NCI-H2107 treated with DMSO at 0.1 percent for 48 hours (cell line): ENCODE measurements at regions not wholly inside any gene's neighbourhood (a gene's known extent, or its start where the extent isn't known, plus 50 kb on each side); places are given as distances from the start of the nearest gene placed in this dataset.
"Not testable (repeated sequence)": the region's sequence is repeated elsewhere in the genome, so short reads cannot be mapped to it uniquely, and the experiment has no call there.

ENCODE experiments used
- DNase-seq: peaks from one replicate; lab custom pipeline; 2025; ENCODE audit not compliant: unreplicated experiment; lab: John Stamatoyannopoulos, UW

DNA sequence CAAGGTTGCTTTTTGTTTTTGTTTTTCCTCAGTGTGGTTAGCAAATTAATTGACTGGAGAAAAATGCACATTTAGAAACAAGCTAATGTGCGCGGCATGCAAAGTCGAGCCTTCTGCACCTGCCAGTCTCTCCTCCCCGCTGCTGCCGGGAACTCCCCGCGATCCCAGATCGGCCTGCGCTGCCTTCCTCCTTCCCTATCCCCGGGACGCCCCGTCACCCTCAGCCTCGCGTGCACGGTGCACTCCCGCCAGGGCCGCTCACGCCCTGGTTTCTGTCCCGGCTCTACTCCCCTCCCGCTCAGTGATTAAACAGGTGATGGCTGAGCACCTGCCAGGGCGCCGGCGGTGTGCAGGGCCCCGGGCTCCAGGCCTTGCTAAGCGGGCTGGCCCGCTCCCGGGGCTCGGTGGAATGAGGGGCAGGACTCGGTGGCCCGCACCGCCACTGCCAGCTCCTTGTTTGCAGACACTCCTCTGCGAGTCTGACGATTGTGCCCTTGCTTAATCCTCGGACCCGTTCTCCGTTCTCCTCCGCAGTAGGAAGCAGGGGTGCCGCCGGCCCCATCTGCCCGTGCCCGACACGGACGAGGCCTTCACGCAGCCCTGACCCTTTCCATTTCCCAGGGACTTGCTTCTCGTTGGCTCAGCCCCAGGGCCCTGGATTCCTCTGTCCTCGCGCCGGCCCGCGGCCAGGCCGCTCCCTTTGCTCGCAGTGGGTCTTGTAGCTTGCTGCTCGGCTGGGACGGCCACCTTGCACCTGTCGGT lies 143.4 kb downstream of the TRIML1 start:
- no peak for DNase-seq

DNA sequence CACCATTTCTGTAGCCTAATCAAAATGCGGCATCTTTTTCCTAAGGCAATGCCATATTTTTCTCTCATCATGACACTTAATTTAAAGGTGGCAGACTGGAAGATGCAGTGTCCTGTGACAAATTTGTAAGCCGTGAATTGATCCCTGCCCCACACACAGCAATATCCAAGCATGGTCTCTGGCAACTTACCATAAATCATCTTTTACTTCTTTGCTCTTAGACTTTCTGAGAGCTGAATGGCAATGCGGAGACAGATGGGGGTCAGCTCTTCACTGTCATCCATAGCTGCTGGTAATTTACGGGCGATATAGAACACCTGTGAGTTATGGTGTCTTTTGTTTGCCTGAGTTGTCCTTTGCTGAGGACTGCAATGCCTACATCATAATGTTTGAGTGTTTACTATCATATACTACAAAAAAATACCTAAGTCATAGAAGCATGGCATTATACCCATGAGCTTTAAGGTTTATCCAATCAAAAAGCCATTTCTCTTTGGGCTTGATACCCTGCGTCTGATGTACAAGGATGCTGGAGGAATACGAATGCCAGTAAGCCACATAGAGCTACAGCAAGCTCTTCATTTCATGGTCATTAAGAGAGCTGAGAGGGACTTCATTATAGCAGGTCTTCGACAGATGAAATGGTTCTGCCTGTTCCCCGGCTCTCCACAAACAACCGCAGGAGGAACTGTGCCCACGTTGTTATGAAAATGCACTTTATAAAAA lies 148.1 kb downstream of the TRIML1 start:
- no peak for DNase-seq

DNA sequence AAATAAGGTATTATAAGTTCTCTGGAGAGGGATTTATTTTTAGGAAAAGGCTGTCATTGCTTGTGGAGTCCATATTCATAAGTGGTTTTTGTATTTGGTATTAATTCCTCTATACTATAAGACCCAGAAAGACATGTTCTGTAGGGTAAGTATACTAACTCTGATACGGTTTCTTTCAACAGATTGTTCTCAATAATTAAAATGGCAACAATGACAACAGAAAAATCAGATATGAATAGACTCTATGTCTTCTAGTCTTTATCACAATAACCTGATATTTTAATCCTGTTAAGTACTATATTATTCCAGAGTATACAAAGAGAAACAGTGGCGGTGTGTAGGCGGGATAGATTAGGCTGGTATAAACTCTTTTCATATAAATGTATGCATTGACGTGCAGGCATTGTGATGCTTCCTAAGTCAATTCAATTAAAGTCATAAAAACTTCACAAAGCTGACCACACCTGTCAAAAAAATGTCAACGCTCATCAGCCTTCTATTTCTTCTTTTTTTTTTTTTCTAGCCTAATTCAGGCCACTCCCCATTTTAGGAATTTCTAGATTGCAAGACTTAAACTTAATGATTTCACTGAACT lies 150.4 kb downstream of the TRIML1 start:
- no peak for DNase-seq

DNA sequence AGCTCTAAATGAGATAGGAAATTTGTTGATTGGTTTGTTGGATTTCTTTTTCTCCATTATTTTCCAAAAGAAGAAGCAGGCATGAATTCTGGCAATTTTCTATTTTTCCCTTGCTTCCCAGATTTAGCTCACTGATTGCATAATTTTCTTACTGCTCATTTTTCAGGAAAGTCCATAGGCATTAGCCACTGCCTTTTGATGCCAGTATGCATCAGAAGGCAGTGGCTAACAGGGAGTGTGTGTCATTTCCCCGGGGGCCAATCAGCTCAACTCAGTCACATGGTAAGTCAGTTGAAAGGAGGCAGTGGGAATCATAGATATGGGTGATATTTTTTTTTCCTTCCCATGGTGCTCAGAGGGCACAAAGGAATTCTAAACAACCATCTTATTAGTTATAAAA lies 156.7 kb downstream of the TRIML1 start:
- DNase-seq = no peak

DNA sequence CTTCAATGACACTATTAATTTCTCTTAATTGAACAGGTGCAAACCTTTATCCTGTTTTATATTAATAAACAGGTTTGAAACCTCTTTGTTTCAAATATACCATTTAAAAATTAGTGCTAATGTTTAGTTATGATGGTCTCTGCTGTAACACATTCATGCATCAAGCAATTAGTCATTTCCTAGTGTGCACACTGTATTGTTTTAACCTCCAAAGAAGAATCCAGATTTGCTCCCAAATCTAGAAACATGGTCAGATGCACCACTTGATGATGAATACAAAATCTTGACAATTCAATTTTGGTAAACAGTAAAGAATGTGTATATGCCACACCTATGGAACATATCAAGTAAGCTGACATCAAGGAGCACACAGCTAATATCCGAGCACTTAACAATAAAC lies 157.1 kb downstream of the TRIML1 start:
- DNase-seq = no peak

DNA sequence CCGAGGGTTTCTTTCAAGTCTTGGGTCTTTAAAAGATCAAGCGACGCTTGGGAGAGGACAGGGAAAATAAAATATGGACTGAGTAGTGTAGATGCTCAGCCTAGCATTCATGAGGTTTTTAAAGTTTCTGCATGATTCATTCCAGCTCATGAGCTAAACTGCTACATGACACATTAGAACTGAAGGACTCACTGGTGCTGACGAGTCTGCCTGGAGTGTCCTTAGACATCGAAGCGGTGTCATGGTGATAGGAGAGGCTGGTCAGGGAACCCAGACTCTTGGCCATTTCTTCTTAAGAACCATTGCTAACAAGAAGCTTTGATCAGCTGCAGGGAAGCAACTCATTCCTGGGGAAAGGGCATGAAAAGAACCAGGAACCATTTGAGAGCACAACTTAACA lies 158.6 kb downstream of the TRIML1 start:
- DNase-seq = no peak

DNA sequence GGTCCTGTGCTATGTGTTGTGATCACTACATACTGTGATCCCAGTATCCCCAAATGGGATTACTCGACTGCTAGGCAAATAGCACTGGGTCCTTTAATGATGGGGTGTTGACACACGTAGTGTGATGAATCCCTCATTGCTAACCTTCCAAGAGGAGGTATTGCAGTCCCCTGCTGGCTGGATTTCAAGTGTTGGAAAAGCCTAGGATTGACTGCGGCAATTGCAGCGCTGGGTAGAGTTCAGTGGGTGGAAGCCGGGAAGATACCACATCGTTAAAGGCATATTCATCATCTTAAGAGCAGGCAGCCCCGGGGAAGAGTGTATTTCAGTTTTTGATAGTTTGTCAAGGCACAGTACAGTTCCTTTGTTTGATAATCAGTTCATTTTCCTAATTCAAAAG lies 159.9 kb downstream of the TRIML1 start:
- no peak for DNase-seq

DNA sequence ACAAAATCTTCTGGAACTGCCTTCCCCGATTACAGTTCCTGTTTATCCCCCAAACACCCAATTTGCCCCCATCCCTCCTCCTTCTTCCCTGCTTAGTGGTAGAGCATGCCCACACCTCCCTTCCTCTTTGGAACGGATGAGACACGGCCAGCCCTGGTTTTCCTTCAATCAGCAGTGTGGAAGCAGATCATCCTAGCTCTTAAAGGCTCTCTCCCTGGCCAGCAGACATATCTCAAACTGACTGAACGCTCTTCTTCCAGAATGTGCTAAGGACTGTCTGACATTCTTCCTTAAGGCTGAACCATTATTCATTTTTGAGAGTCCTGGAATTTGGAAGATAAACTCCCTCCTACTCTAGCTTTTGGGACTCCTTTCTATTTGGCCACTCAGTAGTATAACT lies 161.1 kb downstream of the TRIML1 start:
- DNase-seq = no peak

DNA sequence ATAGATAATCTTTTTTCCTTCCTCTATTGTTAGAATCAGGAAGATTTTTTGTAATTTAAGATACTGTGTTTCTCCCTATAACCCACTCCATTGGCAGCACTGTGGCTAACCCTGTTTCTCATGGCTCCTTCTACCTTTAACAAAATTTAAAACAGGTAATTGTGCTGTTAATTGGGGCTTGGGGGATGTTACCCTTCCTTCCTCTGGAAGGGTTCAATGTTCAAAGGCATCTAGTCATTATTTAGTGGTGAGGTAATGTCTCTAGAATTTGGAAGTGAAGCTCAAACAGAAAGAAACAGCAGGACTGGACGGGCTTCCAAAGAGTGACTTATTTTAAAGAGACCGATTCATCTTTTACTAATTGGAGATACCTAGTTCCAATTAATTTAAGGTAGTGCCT lies 166.4 kb downstream of the TRIML1 start:
- DNase-seq = no peak

DNA sequence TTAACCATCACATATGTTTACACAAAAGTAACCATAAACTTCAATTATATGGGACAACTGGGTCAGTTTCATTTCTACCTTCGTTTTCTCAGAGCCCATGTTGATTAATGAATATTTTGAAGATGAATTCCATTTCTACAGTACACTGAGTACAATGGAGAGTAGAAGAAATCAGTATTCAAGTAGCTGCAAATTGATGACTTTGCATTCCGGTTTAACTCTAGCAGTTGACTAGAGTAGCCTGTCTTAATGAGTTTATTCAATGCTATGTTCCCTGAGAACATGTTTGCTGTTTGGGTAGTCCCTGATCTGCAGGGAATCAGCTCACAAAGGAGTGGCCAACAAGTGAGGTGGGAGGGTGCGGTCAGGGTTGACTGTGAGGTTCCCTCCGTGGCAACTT lies 168.3 kb downstream of the TRIML1 start:
- DNase-seq = no peak

DNA sequence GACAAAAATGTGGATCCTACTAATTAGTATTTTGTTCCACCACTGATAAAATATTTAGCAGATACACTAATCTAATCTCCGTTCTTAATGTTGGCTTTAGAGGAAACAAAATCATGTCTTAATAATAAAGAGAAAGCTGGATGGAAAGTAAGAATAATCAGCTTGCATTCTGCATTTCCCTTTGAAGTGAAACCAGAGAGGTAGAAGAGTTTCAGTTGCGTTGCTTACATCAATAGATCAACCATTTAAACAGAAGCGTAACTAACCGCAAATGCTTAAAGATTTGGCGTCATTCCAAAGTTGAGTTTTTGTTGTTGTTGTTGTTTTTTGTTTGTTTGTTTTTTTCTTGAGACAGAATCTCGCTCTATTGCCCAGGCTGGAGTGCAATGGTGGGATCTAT lies 168.9 kb downstream of the TRIML1 start:
- DNase-seq = no peak

DNA sequence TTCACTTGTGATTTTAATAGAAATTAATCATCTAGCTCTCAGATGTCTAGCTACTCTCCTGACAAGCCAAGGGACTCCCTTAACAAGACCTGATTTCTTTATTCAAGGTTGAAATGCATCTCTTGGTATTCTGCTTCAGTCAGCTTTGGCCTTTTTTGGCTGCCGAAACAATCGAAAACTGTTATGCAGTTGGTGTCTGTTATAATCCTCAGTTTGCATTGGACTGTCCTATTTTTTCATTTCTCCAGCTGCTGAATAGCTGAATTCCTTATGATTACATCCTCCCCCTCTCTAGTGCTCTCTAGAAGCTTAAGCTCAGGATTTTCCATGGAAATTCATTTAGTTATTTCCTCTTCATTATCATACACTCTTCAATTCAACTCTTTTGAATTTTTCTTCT lies 177.2 kb downstream of the TRIML1 start:
- DNase-seq = no peak

DNA sequence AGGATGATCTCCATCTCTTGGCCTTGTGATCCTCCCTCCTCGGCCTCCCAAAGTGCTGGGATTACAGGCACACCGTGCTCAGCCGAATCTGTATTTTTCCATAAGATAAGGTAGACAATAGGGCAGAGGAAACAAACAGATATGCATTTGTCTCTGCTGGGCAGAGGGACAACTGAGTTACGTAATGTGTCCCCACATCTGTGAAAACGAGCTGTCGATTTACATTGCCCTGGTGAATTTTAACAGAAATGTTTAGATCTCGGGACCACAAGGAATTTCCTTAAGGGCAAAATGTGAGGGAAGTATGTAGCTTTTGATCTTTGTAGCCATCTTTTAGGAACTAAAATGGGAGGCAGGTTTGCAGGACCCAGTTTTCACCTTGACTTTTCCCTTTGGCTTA lies 189.7 kb downstream of the TRIML1 start:
- no peak for DNase-seq

DNA sequence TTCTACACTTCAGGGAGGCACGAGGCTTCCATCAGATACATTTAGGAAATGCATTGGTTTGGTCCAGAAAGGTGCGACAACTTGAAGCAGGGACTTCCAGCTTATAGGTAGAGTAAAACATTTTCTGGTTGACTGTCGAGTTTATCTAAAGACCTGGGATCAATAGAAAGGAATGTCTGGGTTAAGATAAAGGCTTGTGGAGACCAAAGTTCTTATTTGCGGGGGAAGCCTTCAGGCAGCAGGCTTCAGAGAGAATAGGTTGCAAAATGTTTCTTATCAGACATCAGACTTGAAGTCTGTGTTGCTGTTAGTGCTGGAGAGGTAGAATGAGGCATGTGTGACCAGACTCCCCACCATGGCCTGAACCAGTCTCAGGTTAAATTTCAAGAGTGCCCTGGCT lies 190.3 kb downstream of the TRIML1 start:
- no peak for DNase-seq

DNA sequence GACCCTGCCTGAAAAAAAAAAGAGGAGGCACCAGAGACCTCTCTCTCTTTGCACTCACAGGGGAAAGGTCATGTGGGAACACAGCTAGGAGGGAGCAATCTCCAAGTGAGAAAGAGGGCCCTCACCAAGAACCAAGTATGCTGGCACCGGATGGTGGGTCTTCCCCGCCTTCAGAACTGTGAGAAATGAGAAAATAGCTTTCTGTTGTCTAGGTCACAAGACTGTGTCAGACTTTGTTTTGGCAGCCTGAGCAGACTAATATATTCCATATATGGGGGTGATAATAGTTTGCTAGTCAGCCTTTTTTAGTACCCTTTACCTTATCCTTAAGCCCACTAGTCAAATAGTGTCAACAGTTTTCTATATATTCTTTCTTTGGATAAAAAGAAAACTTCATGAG lies 193.0 kb downstream of the TRIML1 start:
- no peak for DNase-seq

DNA sequence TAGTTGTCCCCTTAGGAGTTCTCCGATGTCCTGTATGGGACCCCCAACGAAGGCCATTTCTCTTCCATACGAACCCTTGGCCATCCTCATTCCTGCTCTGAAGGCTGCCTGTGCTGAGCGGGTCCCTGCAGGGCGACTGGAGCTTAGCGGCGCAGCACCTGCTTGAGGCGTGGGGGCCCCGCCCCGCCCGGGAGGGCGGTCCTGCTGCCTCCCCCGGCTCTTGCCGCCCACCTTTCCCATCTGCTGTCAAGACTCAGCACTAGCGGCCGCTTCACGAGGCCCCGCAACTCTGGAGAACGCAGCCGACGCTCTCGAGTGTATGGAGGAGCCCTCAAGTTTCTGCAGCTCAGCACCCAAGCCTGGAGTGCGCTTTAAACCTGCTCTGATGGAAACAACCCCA lies 197.7 kb downstream of the TRIML1 start:
- no peak for DNase-seq

DNA sequence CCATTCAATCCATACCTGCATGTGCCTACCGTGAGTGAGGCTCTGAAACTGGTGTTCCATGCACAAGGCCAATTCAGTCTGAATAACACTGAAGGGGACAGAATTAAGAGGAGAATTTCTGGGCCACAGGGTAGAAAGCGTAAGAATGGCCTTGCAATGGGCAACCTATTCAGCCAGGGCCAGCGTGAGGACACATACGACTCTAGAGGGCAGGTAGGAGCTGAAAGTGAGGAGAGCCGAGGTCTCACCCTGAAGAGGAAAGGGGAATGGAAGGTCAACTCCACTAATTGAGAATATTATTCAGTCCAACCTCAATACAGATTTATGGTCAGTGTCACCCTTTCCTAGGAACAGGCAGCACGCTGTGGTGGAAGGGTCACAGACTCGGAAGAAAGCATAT lies 202.2 kb downstream of the TRIML1 start:
- no peak for DNase-seq

DNA sequence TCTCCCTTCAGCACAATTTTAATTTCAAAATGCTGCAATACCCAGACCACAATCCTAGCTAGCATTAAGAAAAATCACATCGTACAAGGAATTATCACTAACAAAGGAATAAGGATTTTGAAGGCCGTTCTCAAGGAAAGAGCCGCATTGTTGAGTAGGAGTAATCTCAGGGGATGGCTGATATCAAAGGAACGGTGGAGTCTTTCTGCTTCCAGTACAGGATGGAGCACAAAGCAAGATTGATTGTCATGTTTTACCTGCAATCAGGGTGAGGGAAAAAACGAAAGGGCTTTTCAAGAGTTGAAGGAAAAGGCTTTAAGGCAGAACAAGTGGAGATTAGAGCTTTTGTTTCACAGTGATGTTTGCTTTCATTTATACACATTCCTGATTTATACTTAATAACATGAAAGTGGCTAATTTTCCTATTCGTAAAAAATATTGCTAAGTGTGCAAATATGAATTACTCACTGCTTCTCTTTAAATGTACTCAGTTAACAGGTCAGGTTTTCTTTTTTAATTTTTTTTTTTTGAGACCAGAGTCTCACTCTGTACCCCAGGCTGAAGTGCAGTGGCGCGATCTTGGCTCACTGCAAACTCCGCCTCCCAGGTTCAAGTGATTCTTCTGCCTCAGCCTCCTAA lies 207.0 kb downstream of the TRIML1 start:
- DNase-seq = no peak

DNA sequence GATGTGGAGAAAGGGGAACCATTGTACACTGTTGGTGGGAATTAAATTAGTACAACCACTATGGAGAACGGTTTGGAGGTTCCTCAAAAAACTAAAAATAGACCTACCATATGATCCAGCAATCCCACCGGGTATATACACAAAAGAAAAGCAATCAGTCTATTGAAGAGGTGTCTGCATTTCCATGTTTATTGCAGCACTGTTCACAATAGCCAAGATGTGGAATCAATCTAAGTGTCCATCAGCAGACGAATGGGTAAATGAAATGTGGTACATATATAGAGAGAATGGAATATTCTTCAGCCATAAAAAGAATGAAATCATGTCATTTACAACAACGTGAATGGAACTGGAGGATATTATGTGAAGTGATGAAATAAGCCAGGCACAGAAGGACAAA lies 208.1 kb downstream of the TRIML1 start:
- no peak for DNase-seq

DNA sequence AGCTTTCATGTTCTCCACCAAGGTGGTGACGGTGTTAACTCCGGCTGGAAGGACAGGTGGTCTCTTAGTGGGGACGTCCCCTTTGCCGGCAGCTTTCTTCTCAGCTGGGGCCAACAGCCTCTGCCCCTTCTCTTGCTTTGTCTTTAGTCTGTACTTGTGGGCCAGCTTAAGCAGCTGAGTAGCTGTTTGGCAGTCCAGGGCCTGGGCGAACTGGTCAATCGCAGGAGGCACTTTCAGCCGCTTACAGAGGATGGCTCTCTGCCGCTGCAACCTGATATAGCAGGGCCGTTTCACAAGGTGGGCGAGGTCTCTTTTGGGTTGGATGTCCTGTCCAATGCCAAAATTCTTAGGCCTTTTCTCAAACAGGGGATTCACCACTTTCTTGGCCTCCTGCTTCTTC lies 210.3 kb downstream of the TRIML1 start:
- not testable (repeated sequence) for DNase-seq

DNA sequence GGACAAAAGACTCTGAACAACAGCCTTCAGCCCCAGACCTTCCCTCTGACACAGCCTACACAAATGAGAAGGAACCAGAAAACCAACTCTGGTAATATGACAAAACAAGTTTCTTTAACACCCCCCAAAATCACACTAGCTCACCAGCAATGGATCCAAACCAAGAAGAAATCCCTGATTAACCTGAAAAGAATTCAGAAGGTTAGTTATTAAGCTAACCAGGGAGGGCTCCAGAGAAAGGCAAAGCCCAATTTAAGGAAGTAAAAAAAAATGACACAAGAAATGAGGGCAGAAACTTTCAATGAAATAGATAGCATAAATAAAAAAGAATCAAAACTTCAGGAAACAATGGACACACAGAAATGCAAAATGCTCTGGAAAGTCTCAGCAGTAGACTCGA lies 224.0 kb downstream of the TRIML1 start:
- no peak for DNase-seq

DNA sequence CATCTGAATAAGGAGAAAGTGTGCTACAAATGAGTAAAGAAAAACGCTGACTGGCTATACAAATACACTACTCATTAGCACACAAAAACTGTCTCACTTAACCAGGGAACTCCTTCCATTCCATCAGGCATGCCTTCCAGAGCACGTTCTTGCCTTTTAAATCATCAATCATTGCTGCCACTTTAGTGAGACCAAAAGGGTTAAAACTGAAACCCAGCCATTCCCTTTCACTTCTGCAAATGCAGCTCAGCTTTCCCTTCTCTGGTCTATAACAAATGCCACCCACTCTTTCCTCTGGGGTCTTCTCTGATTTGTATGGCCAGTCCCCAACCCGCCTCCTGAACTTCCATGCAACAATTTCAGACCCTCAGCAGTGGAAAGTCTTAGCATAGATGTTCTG lies 231.5 kb downstream of the TRIML1 start:
- no peak for DNase-seq
